Testis (tissue), 2 donors: ENCODE measurements at regions not wholly inside any gene's neighbourhood (a gene's known extent, or its start where the extent isn't known, plus 50 kb on each side); places are given as distances from the start of the nearest gene placed in this dataset.

Source experiments
- DNase-seq: peaks from one replicate; pipeline ENCODE4 v3.0.0-alpha.2; 2019
- H3K27ac ChIP-seq, 2 donors: fragments of 200-600 bp; sonication (generic); one replicate each; pipeline ENCODE4 v1.5.1; 2019
- H3K27me3 ChIP-seq: fragments of 200-600 bp; sonication (generic); one replicate; pipeline ENCODE4 v1.5.1; 2019
- H3K36me3 ChIP-seq: fragments of 200-600 bp; sonication (generic); one replicate; pipeline ENCODE4 v1.5.1; 2017; ENCODE audit warnings: low read depth; ENCODE audit errors: missing control alignments
- H3K4me1 ChIP-seq: fragments of 200-600 bp; sonication (generic); one replicate; pipeline ENCODE4 v1.5.1; 2019
- H3K4me3 ChIP-seq, 2 donors: fragments of 200-600 bp; sonication (generic); one replicate each; pipeline ENCODE4 v1.5.1; 2017 to 2019
- H3K9me3 ChIP-seq: fragments of 200-600 bp; sonication (generic); one replicate; pipeline ENCODE4 v1.5.1; 2017
- POLR2A ChIP-seq: fragments of 450-650 bp; IDR thresholded peaks from one replicate; pipeline ENCODE4 v1.6.1; 2017; ENCODE audit warnings: antibody characterized with exemption, mild to moderate bottlenecking, moderate library complexity
- WGBS, 2 donors: methylation state at CpG; one replicate each; pipeline ENCODE4 v1.1.5; 2018; 5-methylcytosine and 5-hydroxymethylcytosine counted together
- intact Hi-C: fragments of 100-400 bp; cut with DNase I; formaldehyde crosslinking; loops from one replicate; pipeline ENCODE4 v1.15.1; 2023; ENCODE audit warnings: low total_unique reads
- TF ChIP-seq, protein P1 (sequence below), 3 experiments: fragments of 450-650 bp in 2 of 3; fragments of 200-600 bp in 1 of 3; sonication (generic) in 1 of 3; IDR thresholded peaks; one replicate each; pipeline ENCODE4 v1.5.1; 2016 to 2019; ENCODE audit warnings: antibody characterized with exemption in 3 of 3, mild to moderate bottlenecking in 2 of 3, moderate library complexity in 1 of 3

- Histone ChIP-seq H3K4me1 (no peaks in the 10 kb centered on the region), H3K4me3 (no peak overlapping the region), H3K36me3 (no peaks in the 10 kb centered on the region), H3K9me3 (no peaks in the 10 kb centered on the region), H3K27me3 (no peaks in the 10 kb centered on the region), H3K27ac (no peak overlapping the region)
- no peak for DNase-seq
- TF ChIP-seq, protein P1, sequence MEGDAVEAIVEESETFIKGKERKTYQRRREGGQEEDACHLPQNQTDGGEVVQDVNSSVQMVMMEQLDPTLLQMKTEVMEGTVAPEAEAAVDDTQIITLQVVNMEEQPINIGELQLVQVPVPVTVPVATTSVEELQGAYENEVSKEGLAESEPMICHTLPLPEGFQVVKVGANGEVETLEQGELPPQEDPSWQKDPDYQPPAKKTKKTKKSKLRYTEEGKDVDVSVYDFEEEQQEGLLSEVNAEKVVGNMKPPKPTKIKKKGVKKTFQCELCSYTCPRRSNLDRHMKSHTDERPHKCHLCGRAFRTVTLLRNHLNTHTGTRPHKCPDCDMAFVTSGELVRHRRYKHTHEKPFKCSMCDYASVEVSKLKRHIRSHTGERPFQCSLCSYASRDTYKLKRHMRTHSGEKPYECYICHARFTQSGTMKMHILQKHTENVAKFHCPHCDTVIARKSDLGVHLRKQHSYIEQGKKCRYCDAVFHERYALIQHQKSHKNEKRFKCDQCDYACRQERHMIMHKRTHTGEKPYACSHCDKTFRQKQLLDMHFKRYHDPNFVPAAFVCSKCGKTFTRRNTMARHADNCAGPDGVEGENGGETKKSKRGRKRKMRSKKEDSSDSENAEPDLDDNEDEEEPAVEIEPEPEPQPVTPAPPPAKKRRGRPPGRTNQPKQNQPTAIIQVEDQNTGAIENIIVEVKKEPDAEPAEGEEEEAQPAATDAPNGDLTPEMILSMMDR (IDR thresholded peaks at IDR 0.05) = no peak
- no peak for TF ChIP-seq POLR2A
- intact Hi-C loops = no loop called here
- 92 to 93% methylated on average over 4 of the region's 4 CpGs for WGBS, 2 donors
Observed at GRCh38 chr2:8102470-8102869, 579.4 kb upstream of the ID2 start.

DNA sequence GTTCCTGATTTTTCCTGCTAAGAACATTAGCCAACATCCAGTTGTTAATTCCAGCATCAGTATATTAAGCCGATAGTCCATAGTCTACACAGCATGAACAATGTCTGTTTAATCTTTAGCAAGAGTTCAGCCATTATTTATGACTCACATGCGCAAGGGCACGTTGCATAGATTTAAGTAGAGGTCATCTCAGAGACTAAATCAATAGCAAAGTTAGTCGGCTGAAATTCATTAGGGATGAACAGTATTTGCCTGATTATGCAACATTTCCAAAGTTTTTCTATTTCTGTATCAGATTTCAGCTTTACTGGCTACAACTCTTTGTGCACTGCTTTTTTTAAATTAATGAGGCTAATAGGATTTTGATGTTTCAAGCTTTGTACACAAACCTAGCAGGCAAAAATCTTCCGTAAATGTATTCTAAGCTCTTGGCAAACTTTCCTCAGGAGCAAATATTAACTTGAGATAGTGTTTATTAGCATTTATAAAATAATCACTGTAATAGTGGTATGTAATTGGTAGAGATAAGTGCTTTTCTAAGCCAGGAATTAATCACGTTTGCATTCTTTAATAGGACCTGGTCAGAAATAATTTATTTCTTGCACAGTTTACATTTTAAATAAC lies 578.7 kb upstream of the ID2 start:
- Histone ChIP-seq H3K4me1 (no peaks in the 10 kb centered on the region), H3K36me3 (no peaks in the 10 kb centered on the region), H3K27me3 (no peaks in the 10 kb centered on the region), H3K4me3 (no peak overlapping the region), H3K9me3 (no peaks in the 10 kb centered on the region), H3K27ac (no peak overlapping the region)
- WGBS, 2 donors = 56 to 67% methylated on average over 6 of the region's 6 CpGs
- no peak for TF ChIP-seq POLR2A
- TF ChIP-seq, protein P1 (IDR thresholded peaks at IDR 0.05) = no peak
- DNase-seq = no peak
- intact Hi-C loops = no loop called here

- Histone ChIP-seq H3K4me1 (no peaks in the 10 kb centered on the region), H3K27me3 (no peaks in the 10 kb centered on the region), H3K9me3 (no peaks in the 10 kb centered on the region), H3K4me3 (no peak overlapping the region), H3K27ac (no peak overlapping the region), H3K36me3 (no peaks in the 10 kb centered on the region)
- intact Hi-C loops = no loop called here
- no peak for DNase-seq
- TF ChIP-seq POLR2A = no peak
- TF ChIP-seq, protein P1 (IDR thresholded peaks at IDR 0.05) = no peak
- WGBS, 2 donors = 76 to 82% methylated on average over 1 of the region's 1 CpG
Observed at GRCh38 chr2:8107150-8107549, 574.7 kb upstream of the ID2 start.

- DNase-seq = no peak
- WGBS, 2 donors = 88 to 94% methylated on average over 5 of the region's 5 CpGs
- Histone ChIP-seq H3K27ac (no peak overlapping the region), H3K4me1 (no peaks in the 10 kb centered on the region), H3K36me3 (no peaks in the 10 kb centered on the region), H3K27me3 (no peaks in the 10 kb centered on the region), H3K9me3 (no peaks in the 10 kb centered on the region), H3K4me3 (no peak overlapping the region)
- TF ChIP-seq, protein P1 (IDR thresholded peaks at IDR 0.05) = no peak
- no peak for TF ChIP-seq POLR2A
- intact Hi-C loops = no loop called here
Observed at GRCh38 chr2:8107621-8108378, 574.1 kb upstream of the ID2 start.
